Nephron progenitor cell (in vitro differentiated cells): ENCODE measurements at regions not wholly inside any gene's neighbourhood (a gene's known extent, or its start where the extent isn't known, plus 50 kb on each side); places are given as distances from the start of the nearest gene placed in this dataset.

ENCODE experiments used
- DNase-seq: peaks from one replicate; pipeline ENCODE4 v3.0.0; 2021
- H3K27ac Mint-ChIP-seq: 2 replicates; pipeline ENCODE4 v1.8.0; 2021; ENCODE audit warnings: mild to moderate bottlenecking, moderate library complexity, mixed read lengths
- H3K27me3 Mint-ChIP-seq: 2 replicates; pipeline ENCODE4 v1.8.0; 2021; ENCODE audit warnings: mild to moderate bottlenecking, low read depth, mixed read lengths; ENCODE audit not compliant: poor library complexity
- H3K36me3 Mint-ChIP-seq: 2 replicates; pipeline ENCODE4 v1.8.0; 2021; ENCODE audit warnings: low read depth, mixed read lengths
- H3K4me1 Mint-ChIP-seq: 2 replicates; pipeline ENCODE4 v1.8.0; 2021; ENCODE audit warnings: mixed read lengths
- H3K4me3 Mint-ChIP-seq: 2 replicates; pipeline ENCODE4 v1.8.0; 2021; ENCODE audit warnings: mild to moderate bottlenecking, moderate library complexity, mixed read lengths
- H3K9me3 Mint-ChIP-seq: 2 replicates; pipeline ENCODE4 v1.8.0; 2021; ENCODE audit warnings: mild to moderate bottlenecking, moderate library complexity, mixed read lengths
- CTCF ChIP-seq: fragments of 200-600 bp; sonication (generic); IDR thresholded peaks from 2 replicates; pipeline ENCODE4 v1.5.0; 2021; ENCODE audit warnings: antibody characterized with exemption

- Mint-ChIP-seq H3K27ac (no peak overlapping the region), H3K4me1 (no peaks in the 10 kb centered on the region), H3K9me3 (peaks cover 3% of the 10 kb centered on the region), H3K36me3 (no peaks in the 10 kb centered on the region), H3K4me3 (no peak overlapping the region), H3K27me3 (peaks cover 10% of the 10 kb centered on the region)
- DNase-seq = no peak
- no peak for TF ChIP-seq CTCF
Observed at GRCh38 chr2:117707874-117708273, 106.6 kb upstream of the DDX18 start.

GRCh38 chr2:117712684-117713083 is 101.8 kb upstream of the DDX18 start:
- peaks cover 3% of the 10 kb centered on the region for H3K9me3 Mint-ChIP-seq

GRCh38 chr2:117714110-117714509 is 100.4 kb upstream of the DDX18 start:
- Mint-ChIP-seq H3K4me3 (no peak overlapping the region), H3K36me3 (no peaks in the 10 kb centered on the region), H3K9me3 (peaks cover 3% of the 10 kb centered on the region), H3K27me3 (peaks cover 15% of the 10 kb centered on the region), H3K27ac (no peak overlapping the region), H3K4me1 (peaks cover 5% of the 10 kb centered on the region)
- no peak for TF ChIP-seq CTCF
- no peak for DNase-seq

More at GRCh38 chr2:117712684-117713083, 101.8 kb upstream of the DDX18 start:
- Mint-ChIP-seq H3K36me3 (no peaks in the 10 kb centered on the region), H3K27ac (no peak overlapping the region), H3K4me3 (no peak overlapping the region), H3K4me1 (no peaks in the 10 kb centered on the region), H3K27me3 (peaks cover 15% of the 10 kb centered on the region)
- DNase-seq = no peak
- TF ChIP-seq CTCF = no peak

- Mint-ChIP-seq H3K4me3 (no peak overlapping the region), H3K27ac (no peak overlapping the region), H3K36me3 (no peaks in the 10 kb centered on the region), H3K4me1 (peaks cover 5% of the 10 kb centered on the region), H3K27me3 (peaks cover 12% of the 10 kb centered on the region), H3K9me3 (peaks cover 3% of the 10 kb centered on the region)
- DNase-seq = no peak
- TF ChIP-seq CTCF = no peak
Observed at GRCh38 chr2:117714745-117715417, 99.6 kb upstream of the DDX18 start.

GRCh38 chr2:117716505-117716904 is 98.0 kb upstream of the DDX18 start:
- Mint-ChIP-seq H3K27me3 (peaks cover 14% of the 10 kb centered on the region), H3K36me3 (no peaks in the 10 kb centered on the region), H3K27ac (no peak overlapping the region), H3K4me3 (no peak overlapping the region), H3K9me3 (peaks cover 3% of the 10 kb centered on the region), H3K4me1 (peaks cover 5% of the 10 kb centered on the region)
- DNase-seq = no peak
- TF ChIP-seq CTCF = no peak

GRCh38 chr2:117717072-117717471 is 97.4 kb upstream of the DDX18 start:
- Mint-ChIP-seq H3K36me3 (no peaks in the 10 kb centered on the region), H3K4me3 (no peak overlapping the region), H3K4me1 (peaks cover 5% of the 10 kb centered on the region), H3K27me3 (peaks cover 13% of the 10 kb centered on the region), H3K27ac (no peak overlapping the region), H3K9me3 (peaks cover 4% of the 10 kb centered on the region)
- no peak for TF ChIP-seq CTCF
- no peak for DNase-seq
